ENCODE measurements at regions not wholly inside any gene's neighbourhood (a gene's known extent, or its start where the extent isn't known, plus 50 kb on each side); places are given as distances from the start of the nearest gene placed in this dataset.
"Not testable (repeated sequence)": the region's sequence is repeated elsewhere in the genome, so short reads cannot be mapped to it uniquely, and the experiment has no call there.

DNA sequence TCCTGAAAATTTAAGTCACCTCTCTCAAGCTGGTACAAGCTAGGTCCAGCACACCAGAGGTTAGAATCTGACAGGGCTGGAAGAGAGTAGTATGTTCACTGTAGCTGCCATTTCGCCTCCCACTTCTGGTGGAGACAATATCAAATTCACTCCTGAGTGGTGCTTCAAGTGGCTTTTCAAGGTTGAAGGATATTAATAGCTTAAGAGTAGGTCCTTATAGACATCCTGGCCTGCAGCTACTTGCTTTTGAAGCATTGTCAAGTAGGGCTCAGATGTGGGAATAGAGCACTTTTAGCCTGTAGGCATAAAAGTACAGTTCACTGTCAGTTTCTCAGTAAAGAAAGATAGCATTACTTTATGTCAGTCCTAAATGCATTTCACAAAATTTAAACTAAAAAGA lies 270.5 kb upstream of the PLPP4 start:
- Histone ChIP-seq H3K4me3 (no peak overlapping the region), H3K27me3 (no peaks in the 10 kb centered on the region), H3K79me2 (ENCODE audit: low read depth) (no peaks in the 10 kb centered on the region), H3K36me3 (no peaks in the 10 kb centered on the region), H3K27ac (no peak overlapping the region), H3K4me2 (no peak overlapping the region), H3F3A (ENCODE audit: low read depth) (no peaks in the 10 kb centered on the region), H3K9me3 (ENCODE audit: low read depth) (no peaks in the 10 kb centered on the region), H4K20me1 (ENCODE audit: low read depth) (no peaks in the 10 kb centered on the region), H3K4me1 (no peaks in the 10 kb centered on the region), H2AFZ (replicated peaks) (no peak overlapping the region), H3K9ac (no peak overlapping the region)
- TF ChIP-seq EZH2 (IDR thresholded peaks at IDR 0.05), result no peak
- no peak for TF ChIP-seq EZH2phosphoT487 (IDR thresholded peaks at IDR 0.05)
- no peak for TF ChIP-seq CTCF (IDR thresholded peaks at IDR 0.05)
- no peak overlapping the region for H3K4me3 Mint-ChIP-seq
- H3K9me3 Mint-ChIP-seq, result no peaks in the 10 kb centered on the region
- no peak for DNase-seq (ENCODE audit: low spot score)
- peaks cover 2% of the 10 kb centered on the region for H3K27me3 Mint-ChIP-seq (ENCODE audit: insufficient read depth, low read depth)
- H3K36me3 Mint-ChIP-seq, result no peaks in the 10 kb centered on the region
- H3K27ac Mint-ChIP-seq, result no peak overlapping the region
- H3K4me1 Mint-ChIP-seq, result peaks cover under 1% of the 10 kb centered on the region

DNA sequence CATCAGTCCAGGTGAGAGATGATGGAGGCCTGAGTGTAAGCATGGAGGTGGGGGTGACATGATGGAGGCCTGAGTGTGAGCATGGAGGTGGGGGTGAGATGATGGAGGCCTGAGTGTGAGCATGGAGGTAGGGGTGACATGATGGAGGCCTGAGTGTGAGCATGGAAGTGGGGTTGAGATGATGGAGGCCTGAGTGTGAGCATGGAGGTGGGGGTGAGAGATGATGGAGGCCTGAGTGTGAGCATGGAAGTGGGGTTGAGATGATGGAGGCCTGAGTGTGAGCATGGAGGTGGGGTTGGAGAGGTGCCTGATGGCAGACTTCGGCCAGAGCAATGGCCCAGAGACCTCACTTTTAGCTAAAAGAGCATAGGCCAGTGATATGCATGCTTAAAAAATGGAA lies 269.9 kb upstream of the PLPP4 start:
- not testable (repeated sequence) for DNase-seq (ENCODE audit: low spot score); H3K4me3 Mint-ChIP-seq; H3K9ac ChIP-seq; H3K4me1 ChIP-seq; H3K36me3 ChIP-seq; H3K9me3 ChIP-seq (ENCODE audit: low read depth); H3K27me3 Mint-ChIP-seq (ENCODE audit: insufficient read depth, low read depth); H3K4me2 ChIP-seq; H3K4me3 ChIP-seq; H3K27me3 ChIP-seq; H3K36me3 Mint-ChIP-seq; H2AFZ ChIP-seq (replicated peaks); H4K20me1 ChIP-seq (ENCODE audit: low read depth); H3K9me3 Mint-ChIP-seq; H3K27ac Mint-ChIP-seq; H3K27ac ChIP-seq; H3F3A ChIP-seq (ENCODE audit: low read depth); H3K4me1 Mint-ChIP-seq; H3K79me2 ChIP-seq (ENCODE audit: low read depth)

- H3K27me3 ChIP-seq, result no peaks in the 10 kb centered on the region
- H3K4me2 ChIP-seq, result no peak overlapping the region
- no peak overlapping the region for H3K27ac ChIP-seq
- H3K4me1 ChIP-seq, result no peaks in the 10 kb centered on the region
- Mint-ChIP-seq H3K27ac (no peak overlapping the region), H3K36me3 (no peaks in the 10 kb centered on the region), H3K4me1 (no peaks in the 10 kb centered on the region), H3K27me3 (ENCODE audit: insufficient read depth, low read depth) (peaks cover 2% of the 10 kb centered on the region), H3K4me3 (no peak overlapping the region), H3K9me3 (no peaks in the 10 kb centered on the region)
- no peak overlapping the region for H3K4me3 ChIP-seq
- no peaks in the 10 kb centered on the region for H3K36me3 ChIP-seq
- no peak overlapping the region for H3K9ac ChIP-seq
- H3F3A ChIP-seq (ENCODE audit: low read depth), result no peaks in the 10 kb centered on the region
- H2AFZ ChIP-seq (replicated peaks), result no peak overlapping the region
- no peaks in the 10 kb centered on the region for H3K9me3 ChIP-seq (ENCODE audit: low read depth)
- H4K20me1 ChIP-seq (ENCODE audit: low read depth), result no peaks in the 10 kb centered on the region
- H3K79me2 ChIP-seq (ENCODE audit: low read depth), result no peaks in the 10 kb centered on the region
- TF ChIP-seq EZH2phosphoT487 (IDR thresholded peaks at IDR 0.05) (no peak), CTCF (IDR thresholded peaks at IDR 0.05) (no peak), EZH2 (IDR thresholded peaks at IDR 0.05) (no peak)
- no peak for DNase-seq (ENCODE audit: low spot score)
Measured at GRCh38 chr10:120188950-120189349, 268.1 kb upstream of the PLPP4 start.

- Histone ChIP-seq H3K9ac (no peak overlapping the region), H3F3A (ENCODE audit: low read depth) (no peaks in the 10 kb centered on the region), H3K79me2 (ENCODE audit: low read depth) (no peaks in the 10 kb centered on the region), H3K4me3 (no peak overlapping the region), H2AFZ (replicated peaks) (no peak overlapping the region), H3K4me2 (no peak overlapping the region), H3K36me3 (no peaks in the 10 kb centered on the region), H3K27ac (no peak overlapping the region), H3K27me3 (no peaks in the 10 kb centered on the region), H3K4me1 (no peaks in the 10 kb centered on the region), H4K20me1 (ENCODE audit: low read depth) (no peaks in the 10 kb centered on the region), H3K9me3 (ENCODE audit: low read depth) (no peaks in the 10 kb centered on the region)
- DNase-seq (ENCODE audit: low spot score), result no peak
- no peak overlapping the region for H3K27ac Mint-ChIP-seq
- H3K36me3 Mint-ChIP-seq, result no peaks in the 10 kb centered on the region
- H3K4me1 Mint-ChIP-seq, result no peaks in the 10 kb centered on the region
- no peak overlapping the region for H3K4me3 Mint-ChIP-seq
- TF ChIP-seq EZH2 (IDR thresholded peaks at IDR 0.05) (no peak), CTCF (IDR thresholded peaks at IDR 0.05) (no peak), EZH2phosphoT487 (IDR thresholded peaks at IDR 0.05) (no peak)
- peaks cover 3% of the 10 kb centered on the region for H3K27me3 Mint-ChIP-seq (ENCODE audit: insufficient read depth, low read depth)
- H3K9me3 Mint-ChIP-seq, result peaks cover 7% of the 10 kb centered on the region
Measured at GRCh38 chr10:120195984-120196712, 260.9 kb upstream of the PLPP4 start.

Measured in neural progenitor cell (in vitro differentiated cells).